HEK293T (cell line): ENCODE measurements at regions not wholly inside any gene's neighbourhood (a gene's known extent, or its start where the extent isn't known, plus 50 kb on each side); places are given as distances from the start of the nearest gene placed in this dataset.

Experiments used
- NFRKB ChIP-seq: fragments of 450-650 bp; IDR thresholded peaks from 2 replicates; pipeline ENCODE4 v1.6.1; 2016; ENCODE audit warnings: mild to moderate bottlenecking, moderate library complexity
- SP1 ChIP-seq: fragments of 450-650 bp; IDR thresholded peaks from 2 replicates; pipeline ENCODE4 v1.6.1; 2017
- TARDBP ChIP-seq: fragments of 450-650 bp; IDR thresholded peaks from 2 replicates; pipeline ENCODE4 v1.6.1; 2016

DNA sequence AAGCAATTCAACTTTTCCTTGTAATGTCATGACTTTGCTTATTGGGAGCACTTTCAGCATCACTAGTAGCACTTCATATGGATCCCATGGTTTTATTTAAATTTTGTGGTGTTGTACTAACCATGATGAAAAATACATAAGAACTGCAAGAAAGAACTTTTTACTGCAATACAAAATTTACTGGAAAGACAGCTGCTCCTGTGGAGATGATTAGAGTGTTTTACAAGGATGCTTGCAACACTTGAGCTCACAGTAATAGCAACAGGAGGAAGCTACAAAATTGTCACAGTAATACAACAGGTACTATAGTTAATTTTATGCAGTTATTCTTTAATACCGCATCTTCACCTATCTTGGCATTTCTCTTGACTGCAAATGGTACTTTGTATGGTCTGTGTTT lies 158.3 kb upstream of the TSLP start:
- TF ChIP-seq NFRKB (no peak), TARDBP (no peak), SP1 (no peak)
